Neural cell (in vitro differentiated cells): ENCODE measurements at regions not wholly inside any gene's neighbourhood (a gene's known extent, or its start where the extent isn't known, plus 50 kb on each side); places are given as distances from the start of the nearest gene placed in this dataset.

Source experiments
- H2AFZ ChIP-seq: fragments of 200-600, 300-800 bp; sonication (generic), shearing (Covaris generic); 2 replicates; pipeline ENCODE4 v1.6.0; 2014; ENCODE audit warnings: low read depth, mild to moderate bottlenecking, antibody characterized with exemption, low read length, moderate library complexity
- H3F3A ChIP-seq: fragments of 200-600 bp; shearing (Covaris generic); 2 replicates; pipeline ENCODE4 v1.6.1; 2016; ENCODE audit warnings: mild to moderate bottlenecking, moderate library complexity, mixed read lengths, antibody characterized with exemption, low read length; ENCODE audit not compliant: insufficient read depth, poor library complexity, severe bottlenecking
- H3K27ac ChIP-seq: fragments of 200-600, 300-800 bp; sonication (generic), shearing (Covaris generic); 2 replicates; pipeline ENCODE4 v1.5.1; 2014; ENCODE audit warnings: mild to moderate bottlenecking, low read length, moderate library complexity
- H3K27me3 ChIP-seq: fragments of 300-800, 200-600 bp; sonication (generic), shearing (Covaris generic); 2 replicates; pipeline ENCODE4 v1.6.0; 2014; ENCODE audit warnings: mild to moderate bottlenecking, low read depth, low read length, moderate library complexity; ENCODE audit not compliant: insufficient read depth
- H3K36me3 ChIP-seq: fragments of 300-800, 200-600 bp; sonication (generic), shearing (Covaris generic); 2 replicates; pipeline ENCODE4 v1.5.1; 2014; ENCODE audit warnings: mild to moderate bottlenecking, antibody characterized with exemption, low read length, moderate library complexity; ENCODE audit not compliant: insufficient read depth
- H3K4me2 ChIP-seq: fragments of 300-800, 200-600 bp; sonication (generic), shearing (Covaris generic); 2 replicates; pipeline ENCODE4 v1.6.0; 2014; ENCODE audit warnings: mild to moderate bottlenecking, low read length
- H3K4me3 ChIP-seq: fragments of 300-800, 200-600 bp; sonication (generic), shearing (Covaris generic); 2 replicates; pipeline ENCODE4 v1.5.1; 2014; ENCODE audit warnings: mild to moderate bottlenecking, low read length, moderate library complexity
- H3K79me2 ChIP-seq: fragments of 200-600 bp; shearing (Covaris generic); replicated peaks from 2 replicates; pipeline ENCODE4 v1.6.0; 2014; ENCODE audit warnings: mild to moderate bottlenecking, low read length, moderate library complexity; ENCODE audit not compliant: insufficient read depth
- H3K9ac ChIP-seq: fragments of 300-800, 200-600 bp; sonication (generic), shearing (Covaris generic); 2 replicates; pipeline ENCODE4 v1.6.1; 2016; ENCODE audit warnings: mild to moderate bottlenecking, low read length, mixed read lengths
- H3K9me2 ChIP-seq: fragments of 200-600 bp; shearing (Covaris generic); 2 replicates; pipeline ENCODE4 v1.6.1; 2016; ENCODE audit warnings: mild to moderate bottlenecking, low read length, mixed read lengths; ENCODE audit not compliant: insufficient read depth
- H3K9me3 ChIP-seq: fragments of 200-600, 300-800 bp; sonication (generic), shearing (Covaris generic); 2 replicates; pipeline ENCODE4 v1.6.1; 2016; ENCODE audit warnings: mild to moderate bottlenecking, mixed run types, low read length, moderate library complexity, mixed read lengths
- H4K20me1 ChIP-seq: fragments of 200-600 bp; shearing (Covaris generic); 2 replicates; pipeline ENCODE4 v1.6.1; 2016; ENCODE audit warnings: mild to moderate bottlenecking, mixed run types; ENCODE audit not compliant: insufficient read depth
- EP300 ChIP-seq: fragments of 450-650 bp; conservative IDR thresholded peaks from 2 replicates; pipeline ENCODE4 v1.6.1; 2014; ENCODE audit warnings: antibody characterized with exemption, mild to moderate bottlenecking, moderate library complexity; ENCODE audit not compliant: poor library complexity, severe bottlenecking
- EZH2 ChIP-seq: fragments of 200-600, 300-800 bp; shearing (Covaris generic), sonication (generic); IDR thresholded peaks from 2 replicates; pipeline ENCODE4 v1.6.1; 2014; ENCODE audit warnings: antibody characterized with exemption, low read length, borderline replicate concordance, mild to moderate bottlenecking; ENCODE audit not compliant: insufficient read depth, poor library complexity, severe bottlenecking
- MXI1 ChIP-seq: fragments of 450-650 bp; conservative IDR thresholded peaks from 2 replicates; pipeline ENCODE4 v1.6.1; 2014; ENCODE audit warnings: antibody characterized with exemption, mild to moderate bottlenecking; ENCODE audit not compliant: poor library complexity, severe bottlenecking
- POLR2AphosphoS5 ChIP-seq: IDR thresholded peaks from 2 replicates; pipeline ENCODE4 v1.6.1; 2012
- RAD21 ChIP-seq: fragments of 450-650 bp; conservative IDR thresholded peaks from 2 replicates; pipeline ENCODE4 v1.6.1; 2014; ENCODE audit warnings: antibody characterized with exemption, mild to moderate bottlenecking, moderate library complexity
- SMC3 ChIP-seq: fragments of 450-650 bp; conservative IDR thresholded peaks from 2 replicates; pipeline ENCODE4 v1.6.1; 2014; ENCODE audit warnings: antibody characterized with exemption, mild to moderate bottlenecking, moderate library complexity; ENCODE audit not compliant: poor library complexity
- TAF1 ChIP-seq: IDR thresholded peaks from 2 replicates; pipeline ENCODE4 v1.6.1; 2012; ENCODE audit warnings: low read depth
- TF ChIP-seq, protein P1 (sequence below): IDR thresholded peaks from 2 replicates; pipeline ENCODE4 v1.6.1; 2012; ENCODE audit warnings: borderline replicate concordance
- TF ChIP-seq, protein P2 (sequence below): fragments of 450-650 bp; IDR thresholded peaks from 2 replicates; pipeline ENCODE4 v1.5.1; 2014; ENCODE audit warnings: antibody characterized with exemption, mild to moderate bottlenecking, moderate library complexity; ENCODE audit not compliant: poor library complexity, severe bottlenecking

DNA sequence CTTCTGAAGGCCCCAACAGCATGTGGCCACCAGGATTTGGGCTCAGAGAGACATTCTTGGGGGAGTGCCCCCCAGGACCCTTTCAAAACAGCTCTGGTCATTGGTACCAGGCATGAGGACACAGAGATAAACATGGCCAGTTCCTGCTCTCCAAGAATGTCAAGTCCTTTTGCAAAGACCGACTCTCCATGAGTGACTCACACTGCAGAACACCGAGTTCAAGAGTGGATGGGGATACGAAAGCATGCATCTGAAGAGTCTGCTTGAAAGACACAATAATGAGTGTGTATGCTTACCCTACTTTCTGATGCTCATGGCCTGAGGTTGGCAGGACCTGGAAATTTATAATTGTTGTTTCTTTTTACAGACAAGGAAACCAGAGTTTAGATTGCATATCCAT lies 450.6 kb downstream of the TSN start:
- Histone ChIP-seq H2AFZ (no peak overlapping the region), H3K4me2 (no peak overlapping the region), H3K9me3 (no peaks in the 10 kb centered on the region), H3K36me3 (no peaks in the 10 kb centered on the region), H4K20me1 (no peaks in the 10 kb centered on the region), H3K4me3 (no peak overlapping the region), H3K79me2 (no peaks in the 10 kb centered on the region), H3K9me2 (no peaks in the 10 kb centered on the region), H3K9ac (no peak overlapping the region), H3K27me3 (no peaks in the 10 kb centered on the region), H3K27ac (no peak overlapping the region), H3F3A (no peaks in the 10 kb centered on the region)
- TF ChIP-seq, protein P1, sequence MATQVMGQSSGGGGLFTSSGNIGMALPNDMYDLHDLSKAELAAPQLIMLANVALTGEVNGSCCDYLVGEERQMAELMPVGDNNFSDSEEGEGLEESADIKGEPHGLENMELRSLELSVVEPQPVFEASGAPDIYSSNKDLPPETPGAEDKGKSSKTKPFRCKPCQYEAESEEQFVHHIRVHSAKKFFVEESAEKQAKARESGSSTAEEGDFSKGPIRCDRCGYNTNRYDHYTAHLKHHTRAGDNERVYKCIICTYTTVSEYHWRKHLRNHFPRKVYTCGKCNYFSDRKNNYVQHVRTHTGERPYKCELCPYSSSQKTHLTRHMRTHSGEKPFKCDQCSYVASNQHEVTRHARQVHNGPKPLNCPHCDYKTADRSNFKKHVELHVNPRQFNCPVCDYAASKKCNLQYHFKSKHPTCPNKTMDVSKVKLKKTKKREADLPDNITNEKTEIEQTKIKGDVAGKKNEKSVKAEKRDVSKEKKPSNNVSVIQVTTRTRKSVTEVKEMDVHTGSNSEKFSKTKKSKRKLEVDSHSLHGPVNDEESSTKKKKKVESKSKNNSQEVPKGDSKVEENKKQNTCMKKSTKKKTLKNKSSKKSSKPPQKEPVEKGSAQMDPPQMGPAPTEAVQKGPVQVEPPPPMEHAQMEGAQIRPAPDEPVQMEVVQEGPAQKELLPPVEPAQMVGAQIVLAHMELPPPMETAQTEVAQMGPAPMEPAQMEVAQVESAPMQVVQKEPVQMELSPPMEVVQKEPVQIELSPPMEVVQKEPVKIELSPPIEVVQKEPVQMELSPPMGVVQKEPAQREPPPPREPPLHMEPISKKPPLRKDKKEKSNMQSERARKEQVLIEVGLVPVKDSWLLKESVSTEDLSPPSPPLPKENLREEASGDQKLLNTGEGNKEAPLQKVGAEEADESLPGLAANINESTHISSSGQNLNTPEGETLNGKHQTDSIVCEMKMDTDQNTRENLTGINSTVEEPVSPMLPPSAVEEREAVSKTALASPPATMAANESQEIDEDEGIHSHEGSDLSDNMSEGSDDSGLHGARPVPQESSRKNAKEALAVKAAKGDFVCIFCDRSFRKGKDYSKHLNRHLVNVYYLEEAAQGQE = no peak
- TF ChIP-seq MXI1 (no peak), TAF1 (no peak), SMC3 (no peak), EZH2 (no peak), RAD21 (no peak), POLR2AphosphoS5 (no peak), EP300 (no peak)
- TF ChIP-seq, protein P2, sequence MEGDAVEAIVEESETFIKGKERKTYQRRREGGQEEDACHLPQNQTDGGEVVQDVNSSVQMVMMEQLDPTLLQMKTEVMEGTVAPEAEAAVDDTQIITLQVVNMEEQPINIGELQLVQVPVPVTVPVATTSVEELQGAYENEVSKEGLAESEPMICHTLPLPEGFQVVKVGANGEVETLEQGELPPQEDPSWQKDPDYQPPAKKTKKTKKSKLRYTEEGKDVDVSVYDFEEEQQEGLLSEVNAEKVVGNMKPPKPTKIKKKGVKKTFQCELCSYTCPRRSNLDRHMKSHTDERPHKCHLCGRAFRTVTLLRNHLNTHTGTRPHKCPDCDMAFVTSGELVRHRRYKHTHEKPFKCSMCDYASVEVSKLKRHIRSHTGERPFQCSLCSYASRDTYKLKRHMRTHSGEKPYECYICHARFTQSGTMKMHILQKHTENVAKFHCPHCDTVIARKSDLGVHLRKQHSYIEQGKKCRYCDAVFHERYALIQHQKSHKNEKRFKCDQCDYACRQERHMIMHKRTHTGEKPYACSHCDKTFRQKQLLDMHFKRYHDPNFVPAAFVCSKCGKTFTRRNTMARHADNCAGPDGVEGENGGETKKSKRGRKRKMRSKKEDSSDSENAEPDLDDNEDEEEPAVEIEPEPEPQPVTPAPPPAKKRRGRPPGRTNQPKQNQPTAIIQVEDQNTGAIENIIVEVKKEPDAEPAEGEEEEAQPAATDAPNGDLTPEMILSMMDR = no peak

GRCh38 chr2:122209377-122209776 lies 453.9 kb downstream of the TSN start:
- Histone ChIP-seq H4K20me1 (no peaks in the 10 kb centered on the region), H3F3A (no peaks in the 10 kb centered on the region), H3K27me3 (no peaks in the 10 kb centered on the region), H3K27ac (no peak overlapping the region), H3K9me3 (no peaks in the 10 kb centered on the region), H3K4me2 (no peak overlapping the region), H3K36me3 (no peaks in the 10 kb centered on the region), H3K4me3 (no peak overlapping the region), H3K79me2 (no peaks in the 10 kb centered on the region), H3K9ac (no peak overlapping the region), H2AFZ (no peak overlapping the region), H3K9me2 (no peaks in the 10 kb centered on the region)
- TF ChIP-seq, protein P2 = no peak
- TF ChIP-seq EZH2 (no peak), TAF1 (no peak), POLR2AphosphoS5 (no peak), MXI1 (no peak), EP300 (no peak), SMC3 (no peak), RAD21 (no peak)
- TF ChIP-seq, protein P1 = no peak
